ENCODE measurements at regions not wholly inside any gene's neighbourhood (a gene's known extent, or its start where the extent isn't known, plus 50 kb on each side); places are given as distances from the start of the nearest gene placed in this dataset.

GRCh38 chr2:60603533-60604190 lies 50.2 kb upstream of the BCL11A start:
- no peak overlapping the region for H3K4me3 ChIP-seq (ENCODE audit: low read depth, low read length)
- no peaks in the 10 kb centered on the region for H3K36me3 ChIP-seq (ENCODE audit: control insufficient read depth, insufficient read depth, low read length)
- DNase-seq (ENCODE audit: low read depth) (peak; percentile 13), FAIRE-seq (no peak)
- TF ChIP-seq CTCF (IDR thresholded peaks at IDR 0.05; ENCODE audit: insufficient read depth, low read length, severe bottlenecking), result no peak
- H3K27me3 ChIP-seq (ENCODE audit: control insufficient read depth, insufficient read depth, low read length), result no peaks in the 10 kb centered on the region

GRCh38 chr2:60604486-60605064 lies 51.1 kb upstream of the BCL11A start:
- Histone ChIP-seq H3K27me3 (ENCODE audit: control insufficient read depth, insufficient read depth, low read length) (no peaks in the 10 kb centered on the region), H3K4me3 (ENCODE audit: low read depth, low read length) (no peak overlapping the region), H3K36me3 (ENCODE audit: control insufficient read depth, insufficient read depth, low read length) (no peaks in the 10 kb centered on the region)
- DNase-seq (ENCODE audit: low read depth) (no peak), FAIRE-seq (peak; percentile 88)
- TF ChIP-seq CTCF (IDR thresholded peaks at IDR 0.05; ENCODE audit: insufficient read depth, low read length, severe bottlenecking), result no peak

- Histone ChIP-seq H3K4me3 (ENCODE audit: low read depth, low read length) (no peak overlapping the region), H3K36me3 (ENCODE audit: control insufficient read depth, insufficient read depth, low read length) (no peaks in the 10 kb centered on the region), H3K27me3 (ENCODE audit: control insufficient read depth, insufficient read depth, low read length) (no peaks in the 10 kb centered on the region)
- DNase-seq (ENCODE audit: low read depth) (no peak), FAIRE-seq (no peak)
- no peak for TF ChIP-seq CTCF (IDR thresholded peaks at IDR 0.05; ENCODE audit: insufficient read depth, low read length, severe bottlenecking)
Observed at GRCh38 chr2:60605866-60606265, 52.4 kb upstream of the BCL11A start.

- no peaks in the 10 kb centered on the region for H3K27me3 ChIP-seq (ENCODE audit: control insufficient read depth, insufficient read depth, low read length)
- peak; percentile 41 for DNase-seq (ENCODE audit: low read depth)
- FAIRE-seq, result no peak
- H3K4me3 ChIP-seq (ENCODE audit: low read depth, low read length), result no peak overlapping the region
- TF ChIP-seq CTCF (IDR thresholded peaks at IDR 0.05; ENCODE audit: insufficient read depth, low read length, severe bottlenecking), result no peak
- H3K36me3 ChIP-seq (ENCODE audit: control insufficient read depth, insufficient read depth, low read length), result no peaks in the 10 kb centered on the region
Observed at GRCh38 chr2:60608679-60609078, 55.2 kb upstream of the BCL11A start.

GRCh38 chr2:60612033-60612432 lies 58.6 kb upstream of the BCL11A start:
- no peaks in the 10 kb centered on the region for H3K36me3 ChIP-seq (ENCODE audit: control insufficient read depth, insufficient read depth, low read length)
- no peak for TF ChIP-seq CTCF (IDR thresholded peaks at IDR 0.05; ENCODE audit: insufficient read depth, low read length, severe bottlenecking)
- FAIRE-seq (no peak), DNase-seq (ENCODE audit: low read depth) (no peak)
- no peaks in the 10 kb centered on the region for H3K27me3 ChIP-seq (ENCODE audit: control insufficient read depth, insufficient read depth, low read length)
- H3K4me3 ChIP-seq (ENCODE audit: low read depth, low read length), result no peak overlapping the region

GRCh38 chr2:60614319-60614718 lies 60.9 kb upstream of the BCL11A start:
- no peak for TF ChIP-seq CTCF (IDR thresholded peaks at IDR 0.05; ENCODE audit: insufficient read depth, low read length, severe bottlenecking)
- no peak for FAIRE-seq
- DNase-seq (ENCODE audit: low read depth), result no peak
- Histone ChIP-seq H3K27me3 (ENCODE audit: control insufficient read depth, insufficient read depth, low read length) (no peaks in the 10 kb centered on the region), H3K4me3 (ENCODE audit: low read depth, low read length) (no peak overlapping the region), H3K36me3 (ENCODE audit: control insufficient read depth, insufficient read depth, low read length) (no peaks in the 10 kb centered on the region)

All from bronchial epithelial cell (primary cell).